HCEC 1CT (cell line): ENCODE measurements at regions not wholly inside any gene's neighbourhood (a gene's known extent, or its start where the extent isn't known, plus 50 kb on each side); places are given as distances from the start of the nearest gene placed in this dataset.

ENCODE experiments used
- DNase-seq: peaks from one replicate; pipeline ENCODE4 v3.0.0-alpha.2; 2017

- DNase-seq, result no peak
These were observed 52.1 kb upstream of the CD5L start for GRCh38 chr1:157893686-157894085.

GRCh38 chr1:157894613-157895165 is 53.1 kb upstream of the CD5L start:
- DNase-seq, result no peak

GRCh38 chr1:157910270-157910669 is 68.7 kb upstream of the CD5L start:
- no peak for DNase-seq

GRCh38 chr1:157915859-157916258 is 74.3 kb upstream of the CD5L start:
- DNase-seq, result no peak

GRCh38 chr1:157916887-157917570 is 75.4 kb upstream of the CD5L start:
- no peak for DNase-seq

- no peak for DNase-seq
These were observed 72.7 kb upstream of the KIRREL1 start for GRCh38 chr1:157920748-157921147.

- DNase-seq, result no peak
These were observed 67.9 kb upstream of the KIRREL1 start for GRCh38 chr1:157925419-157926166.

- peak; percentile 53 for DNase-seq
These were observed 61.4 kb upstream of the KIRREL1 start for GRCh38 chr1:157932069-157932468.

- no peak for DNase-seq
These were observed 55.7 kb upstream of the KIRREL1 start for GRCh38 chr1:157937744-157938143.

- DNase-seq, result no peak
These were observed 51.5 kb upstream of the KIRREL1 start for GRCh38 chr1:157941939-157942338.
